H1 (cell line): ENCODE measurements at regions not wholly inside any gene's neighbourhood (a gene's known extent, or its start where the extent isn't known, plus 50 kb on each side); places are given as distances from the start of the nearest gene placed in this dataset.

Experiments
- CTCF ChIA-PET: fragments of 300-600 bp; sonication (Branson Sonifier 250); formaldehyde crosslinking; loops from one replicate; lab custom pipeline; 2021; ENCODE audit not compliant: partially characterized antibody; lab: Charles Lee
- POLR2A ChIA-PET: fragments of 300-600 bp; sonication (Branson Sonifier 250); formaldehyde crosslinking; loops from one replicate; lab custom pipeline; 2021; ENCODE audit warnings: inconsistent platforms; ENCODE audit not compliant: partially characterized antibody; lab: Charles Lee
- DNase-seq, 2 experiments: peaks; one replicate each; pipeline versions ENCODE4 v3.0.0 to v3.0.0-alpha.2; 2010 to 2022; ENCODE audit warnings: low spot score in 2 of 2, low read depth in 1 of 2, mixed read lengths in 1 of 2
- FAIRE-seq: peaks from 2 replicates; lab custom pipeline; 2011; peaks lifted over from hg19 to GRCh38; lab: Jason Lieb, UNC
- H2AFZ ChIP-seq: 2 replicates; pipeline ENCODE4 v1.8.1; 2012; ENCODE audit warnings: low read length, inconsistent platforms
- H2AK5ac ChIP-seq: 2 replicates; pipeline ENCODE4 v1.6.1; 2013; ENCODE audit warnings: low read depth, low read length
- H2BK120ac ChIP-seq: replicated peaks from 2 replicates; pipeline ENCODE3; 2013; ENCODE audit warnings: low read depth, low read length, inconsistent platforms
- H2BK12ac ChIP-seq: 2 replicates; pipeline ENCODE4 v1.6.1; 2013; ENCODE audit warnings: low read depth, low read length
- H2BK15ac ChIP-seq: 2 replicates; pipeline ENCODE4 v1.6.1; 2013; ENCODE audit warnings: low read length
- H2BK20ac ChIP-seq: 2 replicates; pipeline ENCODE4 v1.6.1; 2013; ENCODE audit warnings: low read length
- H2BK5ac ChIP-seq: 2 replicates; pipeline ENCODE4 v1.6.1; 2013; ENCODE audit warnings: low read depth, low read length
- H3K14ac ChIP-seq: 2 replicates; pipeline ENCODE4 v1.6.1; 2013; ENCODE audit warnings: inconsistent platforms; ENCODE audit not compliant: insufficient read length
- H3K18ac ChIP-seq: 2 replicates; pipeline ENCODE4 v1.6.1; 2013; ENCODE audit warnings: low read length; ENCODE audit errors: extremely low read depth
- H3K23ac ChIP-seq: 2 replicates; pipeline ENCODE4 v1.6.1; 2013; ENCODE audit warnings: inconsistent platforms; ENCODE audit not compliant: insufficient read length
- H3K23me2 ChIP-seq: 2 replicates; pipeline ENCODE4 v1.6.1; 2013; ENCODE audit warnings: low read depth, low read length
- H3K27ac ChIP-seq: 2 replicates; pipeline ENCODE4 v1.6.1; 2011; ENCODE audit warnings: low read depth, low read length, inconsistent platforms
- H3K27me3 ChIP-seq, 4 experiments: replicated peaks in 1 of 4; 1 replicate in 1 of 4; 2 replicates in 3 of 4; pipeline versions ENCODE4 v1.6.1 to v1.8.1; 2011 to 2013; ENCODE audit warnings: low read length in 3 of 4, mild to moderate bottlenecking in 3 of 4, inconsistent platforms in 2 of 4, mixed read lengths in 2 of 4, moderate library complexity in 1 of 4; ENCODE audit not compliant: control insufficient read depth in 3 of 4, insufficient read depth in 3 of 4; ENCODE audit errors: extremely low read depth in 1 of 4
- H3K36me3 ChIP-seq, 4 experiments: 2 replicates each; pipeline versions ENCODE4 v1.6.1 to v1.8.1; 2011 to 2013; ENCODE audit warnings: mild to moderate bottlenecking in 4 of 4, low read length in 3 of 4, moderate library complexity in 2 of 4, control low read depth in 1 of 4, inconsistent platforms in 1 of 4; ENCODE audit not compliant: insufficient read depth in 4 of 4, control insufficient read depth in 2 of 4
- H3K4ac ChIP-seq: replicated peaks from 2 replicates; pipeline ENCODE3; 2013; ENCODE audit warnings: low read length, low read depth, mixed read lengths, inconsistent platforms; ENCODE audit not compliant: insufficient read length
- H3K4me1 ChIP-seq, 4 experiments: replicated peaks in 1 of 4; 1 replicate in 1 of 4; 2 replicates in 3 of 4; pipeline versions ENCODE4 v1.6.1 to v1.8.1; 2011 to 2013; ENCODE audit warnings: low read length in 3 of 4, inconsistent platforms in 2 of 4, mixed read lengths in 1 of 4; ENCODE audit not compliant: insufficient read depth in 4 of 4, control insufficient read depth in 3 of 4
- H3K4me2 ChIP-seq, 2 experiments: 2 replicates each; pipeline versions ENCODE4 v1.6.1 to v1.8.1; 2011 to 2013; ENCODE audit warnings: low read depth in 2 of 2, low read length in 2 of 2, control low read depth in 1 of 2, inconsistent platforms in 1 of 2, mild to moderate bottlenecking in 1 of 2; ENCODE audit not compliant: insufficient read depth in 1 of 2
- H3K4me3 ChIP-seq, 4 experiments: fragments of 200-600, 300-600 bp in 1 of 4; sonication (generic), shearing (Covaris generic), sonication (Bioruptor Twin) in 1 of 4; 2 replicates each; pipeline versions ENCODE4 v1.5.1 to v1.8.1; 2011 to 2016; ENCODE audit warnings: low read length in 4 of 4, low read depth in 3 of 4, control low read depth in 2 of 4, inconsistent platforms in 2 of 4, mild to moderate bottlenecking in 2 of 4, mixed read lengths in 1 of 4, moderate library complexity in 1 of 4; ENCODE audit not compliant: insufficient read depth in 2 of 4; ENCODE audit errors: extremely low read depth in 1 of 4
- H3K56ac ChIP-seq: replicated peaks from 2 replicates; pipeline ENCODE3; 2013; ENCODE audit warnings: low read depth, mild to moderate bottlenecking, mixed read lengths, low read length, inconsistent platforms; ENCODE audit not compliant: insufficient read length
- H3K79me1 ChIP-seq: 2 replicates; pipeline ENCODE4 v1.6.1; 2013; ENCODE audit warnings: low read depth, low read length, control low read depth
- H3K79me2 ChIP-seq, 2 experiments: 2 replicates each; pipeline versions ENCODE4 v1.6.1 to v1.8.1; 2012 to 2013; ENCODE audit warnings: low read length in 2 of 2, mild to moderate bottlenecking in 2 of 2, inconsistent platforms in 1 of 2; ENCODE audit not compliant: insufficient read depth in 2 of 2, control insufficient read depth in 1 of 2
- H3K9ac ChIP-seq, 4 experiments: replicated peaks in 1 of 4; 1 replicate in 1 of 4; 2 replicates in 3 of 4; pipeline versions ENCODE4 v1.6.1 to v1.8.1; 2011 to 2013; ENCODE audit warnings: low read depth in 3 of 4, low read length in 3 of 4, control low read depth in 2 of 4, mild to moderate bottlenecking in 2 of 4, moderate library complexity in 2 of 4, inconsistent platforms in 1 of 4; ENCODE audit errors: extremely low read depth in 1 of 4
- H3K9me3 ChIP-seq, 2 experiments: 2 replicates each; pipeline versions ENCODE4 v1.6.1 to v1.8.1; 2012 to 2013; ENCODE audit warnings: mild to moderate bottlenecking in 2 of 2, moderate library complexity in 2 of 2, control low read depth in 1 of 2, inconsistent platforms in 1 of 2, low read depth in 1 of 2, low read length in 1 of 2, mixed read lengths in 1 of 2; ENCODE audit not compliant: insufficient read depth in 2 of 2
- H4K20me1 ChIP-seq, 2 experiments: replicated peaks in 1 of 2; 2 replicates each; pipeline versions ENCODE3 to v1.8.1; 2011 to 2013; ENCODE audit warnings: inconsistent platforms in 2 of 2, low read length in 2 of 2, mild to moderate bottlenecking in 1 of 2; ENCODE audit not compliant: insufficient read depth in 2 of 2, control insufficient read depth in 1 of 2
- H4K5ac ChIP-seq: 2 replicates; pipeline ENCODE4 v1.6.1; 2013; ENCODE audit warnings: low read length, low read depth, mixed read lengths, inconsistent platforms; ENCODE audit not compliant: insufficient read length
- H4K8ac ChIP-seq: 2 replicates; pipeline ENCODE4 v1.8.0; 2013; ENCODE audit warnings: mild to moderate bottlenecking, moderate library complexity, low read length, inconsistent platforms; ENCODE audit not compliant: insufficient read depth; ENCODE audit errors: extremely low read depth
- H4K91ac ChIP-seq: replicated peaks from 2 replicates; pipeline ENCODE3; 2013; ENCODE audit warnings: low read length, mixed read lengths, inconsistent platforms; ENCODE audit not compliant: insufficient read length
- ATF2 ChIP-seq: IDR thresholded peaks from 2 replicates; pipeline ENCODE4 v1.6.1; 2012; ENCODE audit warnings: low read length, inconsistent platforms
- CEBPB ChIP-seq: IDR thresholded peaks from 2 replicates; pipeline ENCODE4 v1.6.1; 2012; ENCODE audit warnings: low read depth, low read length
- CHD2 ChIP-seq: IDR thresholded peaks from 2 replicates; pipeline ENCODE4 v1.6.1; 2012; ENCODE audit warnings: low read length, improper control_type of control experiment
- CREB1 ChIP-seq: IDR thresholded peaks from 2 replicates; pipeline ENCODE4 v1.6.1; 2012; ENCODE audit warnings: inconsistent platforms
- KDM1A ChIP-seq: fragments of 200-600, 300-600 bp; sonication (generic); IDR thresholded peaks from 2 replicates; pipeline ENCODE4 v1.7.1; 2016; ENCODE audit warnings: mild to moderate bottlenecking, low read length, borderline replicate concordance
- KDM5A ChIP-seq: fragments of 200-600 bp; IDR thresholded peaks from 2 replicates; pipeline ENCODE4 v1.7.1; 2012; ENCODE audit warnings: mild to moderate bottlenecking, low read length, inconsistent platforms, mixed read lengths
- MAFK ChIP-seq: IDR thresholded peaks from 2 replicates; pipeline ENCODE4 v1.6.1; 2012; ENCODE audit warnings: low read depth, mild to moderate bottlenecking, improper control_type of control experiment, low read length
- MAX ChIP-seq: IDR thresholded peaks from 2 replicates; pipeline ENCODE4 v1.6.1; 2012; ENCODE audit warnings: inconsistent platforms
- NANOG ChIP-seq: IDR thresholded peaks from 2 replicates; pipeline ENCODE4 v1.6.1; 2011; ENCODE audit warnings: low read length, low read depth, mild to moderate bottlenecking, inconsistent platforms; ENCODE audit not compliant: insufficient read depth, poor library complexity, severe bottlenecking
- PHF8 ChIP-seq: fragments of 200-600 bp; sonication (generic); conservative IDR thresholded peaks from 2 replicates; pipeline ENCODE4 v1.7.1; 2012; ENCODE audit warnings: low read depth, mild to moderate bottlenecking, inconsistent platforms, low read length, moderate library complexity
- RNF2 ChIP-seq: fragments of 200-900, 300-1000 bp; sonication (generic); IDR thresholded peaks from 2 replicates; pipeline ENCODE4 v1.7.1; 2016; ENCODE audit warnings: borderline replicate concordance, low read depth, mild to moderate bottlenecking, antibody characterized with exemption, low read length; ENCODE audit not compliant: poor library complexity, severe bottlenecking; ENCODE audit errors: missing control alignments
- SRF ChIP-seq: IDR thresholded peaks from 2 replicates; pipeline ENCODE4 v1.6.1; 2011; ENCODE audit warnings: mild to moderate bottlenecking, low read depth, low read length, moderate library complexity
- TAF1 ChIP-seq: IDR thresholded peaks from 2 replicates; pipeline ENCODE4 v1.6.1; 2011; ENCODE audit warnings: mild to moderate bottlenecking, low read depth, low read length
- TEAD4 ChIP-seq: IDR thresholded peaks from 2 replicates; pipeline ENCODE4 v1.6.1; 2012; ENCODE audit warnings: low read depth, low read length, inconsistent platforms, mixed read lengths
- WGBS, 2 experiments: shearing (Covaris generic) in 1 of 2; methylation state at CpG; one replicate each; pipeline versions ENCODE4 v1.1.6 to v1.1.7; 2013 to 2015; ENCODE audit warnings: low lambda C conversion rate in 2 of 2, mixed read lengths in 2 of 2, inconsistent platforms in 1 of 2, low coverage in 1 of 2, missing lambda C conversion rate in 1 of 2; ENCODE audit not compliant: insufficient replicate concordance in 2 of 2, insufficient coverage in 1 of 2, insufficient read length in 1 of 2; ENCODE audit errors: extremely low coverage in 1 of 2, missing lambda C conversion rate in 1 of 2; 5-methylcytosine and 5-hydroxymethylcytosine counted together

GRCh38 chr1:3963554-3963953 is 63.5 kb upstream of the C1orf174 start:
- no peak overlapping the region for H2BK12ac ChIP-seq
- FAIRE-seq (no peak), DNase-seq (no peak)
- H3K27ac ChIP-seq, result no peak overlapping the region
- ChIA-PET POLR2A (no interaction called here), CTCF (no interaction called here)
- no peak overlapping the region for H3K14ac ChIP-seq
- peaks cover 17 to 20% of the 10 kb centered on the region in 2 experiments for H3K9me3 ChIP-seq
- H3K23me2 ChIP-seq, result no peaks in the 10 kb centered on the region
- H3K4me3 ChIP-seq, result no peak overlapping the region
- no peaks in the 10 kb centered on the region for H4K20me1 ChIP-seq
- no peak overlapping the region; the same call in 1 of the 2 replicates for H4K8ac ChIP-seq
- no peak overlapping the region for H2AFZ ChIP-seq
- no peaks in the 10 kb centered on the region for H3K79me1 ChIP-seq
- H3K36me3 ChIP-seq, result no peaks in the 10 kb centered on the region
- no peak overlapping the region for H4K5ac ChIP-seq
- no peaks in the 10 kb centered on the region; a peak in 1 of 7 replicates for H3K4me1 ChIP-seq
- 82% methylated on average over 9 of the region's 9 CpGs; no CpG with 5 or more reads in 1 of the 2 experiments for WGBS, 2 experiments
- no peak overlapping the region for H3K18ac ChIP-seq
- H4K91ac ChIP-seq, result no peak overlapping the region
- no peak overlapping the region for H3K9ac ChIP-seq
- no peak overlapping the region for H2BK20ac ChIP-seq
- H3K27me3 ChIP-seq, result no peaks in the 10 kb centered on the region
- no peak overlapping the region for H2BK15ac ChIP-seq
- no peak overlapping the region for H2BK120ac ChIP-seq
- no peaks in the 10 kb centered on the region for H3K79me2 ChIP-seq
- H3K4me2 ChIP-seq, result no peak overlapping the region
- no peak overlapping the region for H3K23ac ChIP-seq
- no peak overlapping the region for H2BK5ac ChIP-seq
- H2AK5ac ChIP-seq, result no peak overlapping the region
- no peak overlapping the region for H3K4ac ChIP-seq
- H3K56ac ChIP-seq, result no peak overlapping the region
- TF ChIP-seq MAX, result no peak
- no peak for TF ChIP-seq CREB1
- no peak for TF ChIP-seq SRF
- no peak for TF ChIP-seq TAF1
- no peak for TF ChIP-seq CHD2
- TF ChIP-seq PHF8, result no peak
- TF ChIP-seq CEBPB, result no peak
- TF ChIP-seq KDM1A, result no peak
- no peak for TF ChIP-seq TEAD4
- no peak for TF ChIP-seq KDM5A
- no peak for TF ChIP-seq NANOG
- TF ChIP-seq MAFK, result no peak
- no peak for TF ChIP-seq ATF2
- no peak for TF ChIP-seq RNF2
